Neuronal stem cell (in vitro differentiated cells): ENCODE measurements at regions not wholly inside any gene's neighbourhood (a gene's known extent, or its start where the extent isn't known, plus 50 kb on each side); places are given as distances from the start of the nearest gene placed in this dataset.
"Not testable (repeated sequence)": the region's sequence is repeated elsewhere in the genome, so short reads cannot be mapped to it uniquely, and the experiment has no call there.

Source experiments
- DNase-seq: peaks from one replicate; pipeline ENCODE4 v3.0.0-alpha.2; 2013; ENCODE audit warnings: low spot score
- H2AFZ ChIP-seq: one replicate; pipeline ENCODE4 v1.6.1; 2013; ENCODE audit warnings: mild to moderate bottlenecking, low read length, inconsistent platforms
- H2AK5ac ChIP-seq: 2 replicates; pipeline ENCODE4 v1.6.1; 2013; ENCODE audit warnings: low read depth, mild to moderate bottlenecking, inconsistent platforms, low read length, moderate library complexity, mixed read lengths
- H2BK120ac ChIP-seq: 2 replicates; pipeline ENCODE4 v1.6.1; 2013; ENCODE audit warnings: low read depth, mild to moderate bottlenecking, inconsistent platforms, low read length, moderate library complexity, mixed read lengths
- H2BK12ac ChIP-seq: one replicate; pipeline ENCODE4 v1.6.1; 2013; ENCODE audit warnings: low read length, inconsistent platforms
- H2BK15ac ChIP-seq: 2 replicates; pipeline ENCODE4 v1.6.1; 2013; ENCODE audit warnings: mild to moderate bottlenecking, low read length, inconsistent platforms, mixed read lengths
- H2BK5ac ChIP-seq: one replicate; pipeline ENCODE4 v1.6.1; 2013; ENCODE audit warnings: inconsistent platforms, mild to moderate bottlenecking, low read length, moderate library complexity
- H3K14ac ChIP-seq: one replicate; pipeline ENCODE4 v1.6.1; 2013; ENCODE audit warnings: low read length, inconsistent platforms
- H3K18ac ChIP-seq: 2 replicates; pipeline ENCODE4 v1.6.1; 2013; ENCODE audit warnings: low read length, inconsistent platforms
- H3K23ac ChIP-seq: 2 replicates; pipeline ENCODE4 v1.6.1; 2013; ENCODE audit warnings: low read depth, mild to moderate bottlenecking, mixed read lengths, low read length, inconsistent platforms; ENCODE audit not compliant: poor library complexity
- H3K27ac ChIP-seq: replicated peaks from 3 replicates; pipeline ENCODE4 v1.5.1; 2013; ENCODE audit warnings: low read length, inconsistent platforms
- H3K27me3 ChIP-seq, 3 experiments: 2 replicates each; pipeline ENCODE4 v1.6.1; 2013; ENCODE audit warnings: low read length in 3 of 3, mild to moderate bottlenecking in 2 of 3, inconsistent platforms in 1 of 3, low read depth in 1 of 3, mixed read lengths in 1 of 3, moderate library complexity in 1 of 3; ENCODE audit not compliant: control insufficient read depth in 3 of 3, insufficient read depth in 3 of 3
- H3K36me3 ChIP-seq, 2 donors: replicated peaks in 1 of 2; 2 replicates each; pipeline ENCODE4 v1.6.1; 2013; ENCODE audit warnings: low read length in 2 of 2; ENCODE audit not compliant: control insufficient read depth in 2 of 2, insufficient read depth in 2 of 2
- H3K4ac ChIP-seq: 2 replicates; pipeline ENCODE4 v1.6.1; 2013; ENCODE audit warnings: inconsistent platforms, mild to moderate bottlenecking, low read length, moderate library complexity
- H3K4me1 ChIP-seq, 2 donors: 1 replicate in 1 of 2; 2 replicates in 1 of 2; pipeline ENCODE4 v1.6.1; 2013; ENCODE audit warnings: low read length in 2 of 2, low read depth in 1 of 2; ENCODE audit not compliant: control insufficient read depth in 2 of 2, insufficient read depth in 1 of 2
- H3K4me2 ChIP-seq: one replicate; pipeline ENCODE4 v1.6.1; 2013; ENCODE audit warnings: mild to moderate bottlenecking, low read length, inconsistent platforms; ENCODE audit not compliant: insufficient read depth, poor library complexity, severe bottlenecking
- H3K4me3 ChIP-seq, 2 donors: 2 replicates each; pipeline ENCODE4 v1.5.1; 2013; ENCODE audit warnings: low read length in 2 of 2, mild to moderate bottlenecking in 2 of 2, inconsistent platforms in 1 of 2, moderate library complexity in 1 of 2
- H3K79me1 ChIP-seq: one replicate; pipeline ENCODE4 v1.6.1; 2013; ENCODE audit warnings: low read depth, mild to moderate bottlenecking, inconsistent platforms, low read length, moderate library complexity
- H3K9ac ChIP-seq: one replicate; pipeline ENCODE4 v1.6.1; 2013; ENCODE audit warnings: mild to moderate bottlenecking, low read depth, low read length, inconsistent platforms; ENCODE audit not compliant: poor library complexity
- H3K9me3 ChIP-seq, 2 donors: replicated peaks in 1 of 2; 2 replicates each; pipeline versions ENCODE3 to v1.6.1; 2013; ENCODE audit warnings: low read length in 2 of 2, mild to moderate bottlenecking in 2 of 2, inconsistent platforms in 1 of 2, low read depth in 1 of 2, mixed read lengths in 1 of 2, moderate library complexity in 1 of 2; ENCODE audit not compliant: control insufficient read depth in 2 of 2, insufficient read depth in 1 of 2
- H4K8ac ChIP-seq: one replicate; pipeline ENCODE4 v1.6.1; 2013; ENCODE audit warnings: low read depth, mild to moderate bottlenecking, inconsistent platforms, low read length, moderate library complexity
- H4K91ac ChIP-seq: one replicate; pipeline ENCODE4 v1.6.1; 2013; ENCODE audit warnings: low read length, low read depth, mild to moderate bottlenecking, inconsistent platforms; ENCODE audit not compliant: poor library complexity
- WGBS, 2 donors: extraction: QIAGEN DNeasy Blood & Tissue Kit; methylation state at CpG; one replicate each; pipeline ENCODE4 v1.1.7; 2013; ENCODE audit warnings: missing lambda C conversion rate in 2 of 2, mixed read lengths in 1 of 2; ENCODE audit not compliant: insufficient read length in 2 of 2, insufficient replicate concordance in 1 of 2; ENCODE audit errors: extremely low coverage in 2 of 2; 5-methylcytosine and 5-hydroxymethylcytosine counted together

- not testable (repeated sequence) for DNase-seq, H2BK12ac ChIP-seq, H3K23ac ChIP-seq, H3K4ac ChIP-seq, H4K8ac ChIP-seq, H2AFZ ChIP-seq, H3K36me3 ChIP-seq, H3K4me3 ChIP-seq, H3K4me2 ChIP-seq, H4K91ac ChIP-seq, H3K14ac ChIP-seq, H3K4me1 ChIP-seq, H2AK5ac ChIP-seq, H2BK5ac ChIP-seq, H3K18ac ChIP-seq, H2BK15ac ChIP-seq, H3K9me3 ChIP-seq, H3K9ac ChIP-seq, H3K27ac ChIP-seq, H3K79me1 ChIP-seq, H2BK120ac ChIP-seq, H3K27me3 ChIP-seq
- WGBS, 2 donors, result no CpG with 5 or more reads among the region's 3 CpGs
These were observed 426.9 kb upstream of the LMCD1 start for GRCh38 chr3:8074740-8075139.

GRCh38 chr3:8077126-8077525 is 424.5 kb upstream of the LMCD1 start:
- Histone ChIP-seq H4K8ac (no peak overlapping the region), H2BK15ac (no peak overlapping the region), H2BK5ac (no peak overlapping the region), H3K23ac (no peak overlapping the region), H2BK120ac (no peak overlapping the region), H3K36me3 (no peaks in the 10 kb centered on the region), H3K4me1 (no peaks in the 10 kb centered on the region), H3K27ac (no peak overlapping the region), H2BK12ac (no peak overlapping the region), H3K27me3 (no peaks in the 10 kb centered on the region), H3K4me3 (no peak overlapping the region), H2AFZ (no peak overlapping the region), H3K18ac (no peak overlapping the region), H3K4ac (no peak overlapping the region), H3K14ac (no peak overlapping the region), H3K9me3 (no peaks in the 10 kb centered on the region), H3K79me1 (no peaks in the 10 kb centered on the region), H3K4me2 (no peak overlapping the region), H4K91ac (no peak overlapping the region), H3K9ac (no peak overlapping the region), H2AK5ac (no peak overlapping the region)
- no CpG with 5 or more reads among the region's 1 CpG for WGBS, 2 donors
- no peak for DNase-seq

GRCh38 chr3:8080464-8080863 is 421.2 kb upstream of the LMCD1 start:
- Histone ChIP-seq H3K4ac (no peak overlapping the region), H2AK5ac (no peak overlapping the region), H3K9ac (no peak overlapping the region), H3K27ac (no peak overlapping the region), H2BK120ac (no peak overlapping the region), H3K4me2 (no peak overlapping the region), H3K36me3 (no peaks in the 10 kb centered on the region), H2BK12ac (no peak overlapping the region), H4K91ac (no peak overlapping the region), H3K4me3 (no peak overlapping the region), H3K14ac (no peak overlapping the region), H3K9me3 (peaks cover 0 to 2% of the 10 kb centered on the region in 2 donors), H3K4me1 (no peaks in the 10 kb centered on the region), H3K79me1 (no peaks in the 10 kb centered on the region), H3K23ac (no peak overlapping the region), H3K18ac (no peak overlapping the region), H4K8ac (no peak overlapping the region), H2BK15ac (no peak overlapping the region), H2AFZ (no peak overlapping the region), H2BK5ac (no peak overlapping the region), H3K27me3 (no peaks in the 10 kb centered on the region)
- no peak for DNase-seq

- no peak overlapping the region for H2BK15ac ChIP-seq
- H3K4me1 ChIP-seq, result no peaks in the 10 kb centered on the region
- no CpG with 5 or more reads among the region's 2 CpGs for WGBS, 2 donors
- H3K27me3 ChIP-seq, result no peaks in the 10 kb centered on the region
- H3K4ac ChIP-seq, result no peak overlapping the region
- no peak overlapping the region for H3K18ac ChIP-seq
- peaks cover 0 to 2% of the 10 kb centered on the region in 2 donors for H3K9me3 ChIP-seq
- no peak overlapping the region for H2BK5ac ChIP-seq
- H3K14ac ChIP-seq, result no peak overlapping the region
- no peak overlapping the region for H3K4me3 ChIP-seq
- no peak overlapping the region for H3K27ac ChIP-seq
- no peak overlapping the region for H4K8ac ChIP-seq
- no peak overlapping the region for H3K23ac ChIP-seq
- no peak overlapping the region for H2AFZ ChIP-seq
- H3K9ac ChIP-seq, result no peak overlapping the region
- H3K36me3 ChIP-seq, result no peaks in the 10 kb centered on the region
- H3K79me1 ChIP-seq, result no peaks in the 10 kb centered on the region
- no peak overlapping the region for H3K4me2 ChIP-seq
- H2BK120ac ChIP-seq, result no peak overlapping the region
- no peak overlapping the region for H4K91ac ChIP-seq
- H2BK12ac ChIP-seq, result no peak overlapping the region
- no peak overlapping the region for H2AK5ac ChIP-seq
- DNase-seq, result no peak
These were observed 416.1 kb upstream of the LMCD1 start for GRCh38 chr3:8085498-8085897.
